H9 (cell line): ENCODE measurements at regions not wholly inside any gene's neighbourhood (a gene's known extent, or its start where the extent isn't known, plus 50 kb on each side); places are given as distances from the start of the nearest gene placed in this dataset.
A peak's percentile ranks its signal among the peaks of the same experiment; 100 is the strongest.

Source experiments
- DNase-seq: peaks from one replicate; pipeline ENCODE4 v3.0.0-alpha.2; 2017
- H2AFZ ChIP-seq: one replicate; pipeline ENCODE4 v1.6.1; 2013; ENCODE audit warnings: mild to moderate bottlenecking, low read length, control low read depth, moderate library complexity
- H2AK5ac ChIP-seq: 2 replicates; pipeline ENCODE4 v1.6.1; 2013; ENCODE audit warnings: low read length, control low read depth, mixed read lengths; ENCODE audit not compliant: insufficient read length
- H2BK120ac ChIP-seq: one replicate; pipeline ENCODE4 v1.6.1; 2013; ENCODE audit warnings: low read depth, mild to moderate bottlenecking, low read length, control low read depth, inconsistent platforms; ENCODE audit not compliant: poor library complexity, severe bottlenecking
- H2BK12ac ChIP-seq: 2 replicates; pipeline ENCODE4 v1.6.1; 2013; ENCODE audit warnings: low read length, control low read depth, mixed read lengths, low read depth; ENCODE audit not compliant: insufficient read length
- H2BK15ac ChIP-seq: 2 replicates; pipeline ENCODE4 v1.6.1; 2013; ENCODE audit warnings: low read depth, low read length, control low read depth
- H2BK20ac ChIP-seq: one replicate; pipeline ENCODE4 v1.6.1; 2013; ENCODE audit warnings: low read depth, mild to moderate bottlenecking, low read length, control low read depth, inconsistent platforms; ENCODE audit not compliant: poor library complexity, severe bottlenecking
- H2BK5ac ChIP-seq: 2 replicates; pipeline ENCODE4 v1.6.1; 2013; ENCODE audit warnings: low read length, control low read depth, mixed read lengths; ENCODE audit not compliant: insufficient read length
- H3K14ac ChIP-seq: 2 replicates; pipeline ENCODE4 v1.6.1; 2013; ENCODE audit warnings: low read length, control low read depth; ENCODE audit not compliant: insufficient read depth
- H3K18ac ChIP-seq: 2 replicates; pipeline ENCODE4 v1.6.1; 2013; ENCODE audit warnings: low read depth, mild to moderate bottlenecking, mixed read lengths, low read length, control low read depth; ENCODE audit not compliant: insufficient read length
- H3K23ac ChIP-seq: 2 replicates; pipeline ENCODE4 v1.6.1; 2013; ENCODE audit warnings: low read length, control low read depth, mixed read lengths, low read depth; ENCODE audit not compliant: insufficient read length
- H3K23me2 ChIP-seq: 2 replicates; pipeline ENCODE4 v1.6.1; 2013; ENCODE audit warnings: low read depth, mild to moderate bottlenecking, mixed read lengths, low read length, control low read depth; ENCODE audit not compliant: insufficient read length, poor library complexity, severe bottlenecking
- H3K27ac ChIP-seq: 2 replicates; pipeline ENCODE4 v1.5.1; 2013; ENCODE audit warnings: low read length, control low read depth, mixed read lengths, low read depth; ENCODE audit not compliant: insufficient read length
- H3K27me3 ChIP-seq: 2 replicates; pipeline ENCODE4 v1.6.1; 2013; ENCODE audit warnings: low read length, control low read depth, inconsistent platforms; ENCODE audit not compliant: insufficient read depth
- H3K4ac ChIP-seq: 2 replicates; pipeline ENCODE4 v1.6.1; 2013; ENCODE audit warnings: low read depth, mild to moderate bottlenecking, control low read depth, inconsistent platforms, low read length, moderate library complexity
- H3K4me1 ChIP-seq: 2 replicates; pipeline ENCODE4 v1.6.1; 2013; ENCODE audit warnings: low read length, control low read depth, inconsistent platforms; ENCODE audit not compliant: insufficient read depth
- H3K4me2 ChIP-seq: 2 replicates; pipeline ENCODE4 v1.6.1; 2013; ENCODE audit warnings: low read length, control low read depth, mixed read lengths; ENCODE audit not compliant: insufficient read length, insufficient read depth
- H3K56ac ChIP-seq: 2 replicates; pipeline ENCODE4 v1.6.1; 2013; ENCODE audit warnings: low read depth, mild to moderate bottlenecking, mixed read lengths, low read length, control low read depth; ENCODE audit not compliant: insufficient read length
- H3K79me1 ChIP-seq: 2 replicates; pipeline ENCODE4 v1.6.1; 2013; ENCODE audit warnings: low read depth, mild to moderate bottlenecking, moderate library complexity, low read length, control low read depth, inconsistent platforms; ENCODE audit not compliant: insufficient read depth, poor library complexity, severe bottlenecking
- H3K79me2 ChIP-seq: 2 replicates; pipeline ENCODE4 v1.6.1; 2013; ENCODE audit warnings: low read length, control low read depth, inconsistent platforms; ENCODE audit not compliant: insufficient read depth
- H3K9ac ChIP-seq: 2 replicates; pipeline ENCODE4 v1.6.1; 2013; ENCODE audit warnings: low read length, control low read depth, mixed read lengths; ENCODE audit not compliant: insufficient read length; ENCODE audit errors: extremely low read depth
- H3K9me3 ChIP-seq: one replicate; pipeline ENCODE4 v1.6.1; 2013; ENCODE audit warnings: low read depth, low read length, inconsistent platforms; ENCODE audit not compliant: control insufficient read depth
- H3T11ph ChIP-seq: one replicate; pipeline ENCODE4 v1.6.1; 2013; ENCODE audit warnings: mild to moderate bottlenecking, low read length, control low read depth, inconsistent platforms
- H4K20me1 ChIP-seq: one replicate; pipeline ENCODE4 v1.6.1; 2013; ENCODE audit not compliant: control insufficient read depth, insufficient read length, insufficient read depth
- H4K5ac ChIP-seq: 2 replicates; pipeline ENCODE4 v1.6.1; 2013; ENCODE audit warnings: low read depth, mild to moderate bottlenecking, mixed read lengths, low read length, control low read depth; ENCODE audit not compliant: insufficient read length
- H4K8ac ChIP-seq: replicated peaks from 2 replicates; pipeline ENCODE4 v1.6.1; 2013; ENCODE audit warnings: low read length, control low read depth, mixed read lengths, low read depth; ENCODE audit not compliant: insufficient read length
- H4K91ac ChIP-seq: 2 replicates; pipeline ENCODE4 v1.6.1; 2013; ENCODE audit warnings: low read depth, mild to moderate bottlenecking, moderate library complexity, mixed read lengths, low read length, control low read depth; ENCODE audit not compliant: insufficient read length
- H3K27ac Mint-ChIP-seq, 3 experiments: 2 replicates in 2 of 3; 3 replicates in 1 of 3; pipeline ENCODE4 v1.8.0; 2020 to 2021; ENCODE audit warnings: mixed read lengths in 3 of 3, mild to moderate bottlenecking in 1 of 3, moderate library complexity in 1 of 3
- H3K27me3 Mint-ChIP-seq: 2 replicates; pipeline ENCODE4 v1.8.0; 2021; ENCODE audit warnings: low read depth, mild to moderate bottlenecking, moderate library complexity, mixed read lengths
- H3K36me3 Mint-ChIP-seq, 3 experiments: 2 replicates in 2 of 3; 3 replicates in 1 of 3; pipeline ENCODE4 v1.8.0; 2020 to 2021; ENCODE audit warnings: low read depth in 3 of 3, mixed read lengths in 3 of 3; ENCODE audit not compliant: insufficient read depth in 1 of 3
- H3K4me1 Mint-ChIP-seq, 2 experiments: 2 replicates each; pipeline ENCODE4 v1.8.0; 2020; ENCODE audit warnings: mixed read lengths in 2 of 2
- H3K4me3 Mint-ChIP-seq, 2 experiments: 2 replicates in 1 of 2; 3 replicates in 1 of 2; pipeline ENCODE4 v1.8.0; 2020 to 2021; ENCODE audit warnings: mild to moderate bottlenecking in 2 of 2, mixed read lengths in 2 of 2, moderate library complexity in 1 of 2
- H3K9me3 Mint-ChIP-seq, 2 experiments: 2 replicates in 1 of 2; 3 replicates in 1 of 2; pipeline ENCODE4 v1.8.0; 2020; ENCODE audit warnings: mild to moderate bottlenecking in 2 of 2, mixed read lengths in 2 of 2, moderate library complexity in 1 of 2
- WGBS: extraction: QIAGEN DNeasy Blood & Tissue Kit; methylation state at CpG from one replicate; pipeline ENCODE4 v1.1.7; 2013; ENCODE audit warnings: missing lambda C conversion rate, low lambda C conversion rate, mixed read lengths; ENCODE audit not compliant: insufficient read length; ENCODE audit errors: extremely low coverage; 5-methylcytosine and 5-hydroxymethylcytosine counted together
- TF ChIP-seq, protein P1 (sequence below): fragments of 200-600 bp; sonication (generic); conservative IDR thresholded peaks from 3 replicates; pipeline ENCODE4 v1.8.0; 2021; ENCODE audit warnings: antibody characterized with exemption, mild to moderate bottlenecking

DNA sequence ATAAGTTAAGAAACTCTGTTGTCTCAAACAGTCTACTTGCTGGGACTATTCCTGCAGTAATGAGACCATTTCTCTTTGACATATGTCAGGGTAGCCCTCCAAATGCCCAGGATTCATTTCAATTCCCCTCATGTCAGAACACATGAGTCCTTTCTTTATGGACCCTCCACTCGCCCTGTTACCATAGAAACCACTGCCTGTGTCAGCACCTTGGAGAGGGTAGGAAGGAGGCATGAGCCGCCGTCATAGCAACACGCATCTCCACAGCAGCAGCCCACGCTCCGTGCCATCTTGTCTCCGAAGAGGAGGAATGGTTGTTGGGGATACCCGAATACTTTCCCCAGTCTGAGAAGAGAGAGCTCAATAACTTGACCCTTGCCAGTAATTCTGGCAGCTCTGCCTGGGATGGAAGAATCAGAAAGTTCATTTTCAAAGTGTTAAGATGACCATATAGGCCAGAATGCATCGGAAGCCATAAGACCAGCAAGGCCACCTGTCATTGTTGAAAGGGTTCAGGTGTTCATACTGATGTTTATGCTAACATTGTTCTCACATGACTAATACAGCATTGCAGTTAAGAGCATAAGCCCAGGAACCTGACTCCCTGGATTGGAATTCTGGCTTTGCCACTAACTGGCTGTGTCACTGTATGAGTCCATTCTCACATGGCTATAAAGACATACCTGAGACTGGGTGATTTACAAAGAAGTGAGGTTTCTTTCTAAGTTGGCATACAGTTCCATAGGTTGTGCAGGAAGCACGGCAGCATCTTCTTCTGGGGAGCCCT lies 141.3 kb downstream of the ABCC12 start:
- Histone ChIP-seq H3K79me1 (no peaks in the 10 kb centered on the region), H2AFZ (no peak overlapping the region), H2BK120ac (no peak overlapping the region), H3K9ac (no peak overlapping the region), H3T11ph (no peak overlapping the region), H3K18ac (no peak overlapping the region), H2BK5ac (no peak overlapping the region), H3K14ac (no peak overlapping the region), H2BK20ac (no peak overlapping the region), H2AK5ac (no peak overlapping the region), H3K23ac (no peak overlapping the region), H3K9me3 (no peaks in the 10 kb centered on the region), H3K4me2 (no peak overlapping the region), H4K91ac (no peak overlapping the region), H3K27me3 (no peaks in the 10 kb centered on the region), H3K56ac (no peak overlapping the region), H3K79me2 (no peaks in the 10 kb centered on the region), H3K4ac (no peak overlapping the region), H4K20me1 (no peaks in the 10 kb centered on the region), H2BK12ac (no peak overlapping the region), H3K4me1 (peaks cover 4% of the 10 kb centered on the region; the same call in 1 of the 2 replicates), H4K8ac (no peak overlapping the region), H3K27ac (no peak overlapping the region), H2BK15ac (no peak overlapping the region), H3K23me2 (no peaks in the 10 kb centered on the region), H4K5ac (no peak overlapping the region)
- peak; percentile 33 for DNase-seq
- peaks cover 2% of the 10 kb centered on the region; the same call in 1 of the 2 replicates for H3K27me3 Mint-ChIP-seq
- WGBS: no CpG with 5 or more reads among the region's 10 CpGs
- peaks cover 17 to 18% of the 10 kb centered on the region in 2 experiments for H3K4me1 Mint-ChIP-seq
- TF ChIP-seq, protein P1, sequence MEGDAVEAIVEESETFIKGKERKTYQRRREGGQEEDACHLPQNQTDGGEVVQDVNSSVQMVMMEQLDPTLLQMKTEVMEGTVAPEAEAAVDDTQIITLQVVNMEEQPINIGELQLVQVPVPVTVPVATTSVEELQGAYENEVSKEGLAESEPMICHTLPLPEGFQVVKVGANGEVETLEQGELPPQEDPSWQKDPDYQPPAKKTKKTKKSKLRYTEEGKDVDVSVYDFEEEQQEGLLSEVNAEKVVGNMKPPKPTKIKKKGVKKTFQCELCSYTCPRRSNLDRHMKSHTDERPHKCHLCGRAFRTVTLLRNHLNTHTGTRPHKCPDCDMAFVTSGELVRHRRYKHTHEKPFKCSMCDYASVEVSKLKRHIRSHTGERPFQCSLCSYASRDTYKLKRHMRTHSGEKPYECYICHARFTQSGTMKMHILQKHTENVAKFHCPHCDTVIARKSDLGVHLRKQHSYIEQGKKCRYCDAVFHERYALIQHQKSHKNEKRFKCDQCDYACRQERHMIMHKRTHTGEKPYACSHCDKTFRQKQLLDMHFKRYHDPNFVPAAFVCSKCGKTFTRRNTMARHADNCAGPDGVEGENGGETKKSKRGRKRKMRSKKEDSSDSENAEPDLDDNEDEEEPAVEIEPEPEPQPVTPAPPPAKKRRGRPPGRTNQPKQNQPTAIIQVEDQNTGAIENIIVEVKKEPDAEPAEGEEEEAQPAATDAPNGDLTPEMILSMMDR: no peak
- no peak overlapping the region for H3K27ac Mint-ChIP-seq
- peaks cover 3 to 6% of the 10 kb centered on the region in 2 experiments; a peak in 3 of 5 replicates for H3K9me3 Mint-ChIP-seq
- peaks cover 0 to 4% (median 3%) of the 10 kb centered on the region in 3 experiments; a peak in 2 of 7 replicates for H3K36me3 Mint-ChIP-seq
- no peak overlapping the region for H3K4me3 Mint-ChIP-seq
